Tibial nerve (tissue), 4 donors: ENCODE measurements at regions not wholly inside any gene's neighbourhood (a gene's known extent, or its start where the extent isn't known, plus 50 kb on each side); places are given as distances from the start of the nearest gene placed in this dataset.

Experiments used
- EP300 ChIP-seq, 2 donors: sonication (generic); formaldehyde crosslinking; IDR thresholded peaks; one replicate each; pipeline ENCODE4 v1.6.1; 2017; ENCODE audit warnings: antibody characterized with exemption in 2 of 2, mild to moderate bottlenecking in 1 of 2
- POLR2A ChIP-seq, 2 donors: fragments of 450-650 bp; IDR thresholded peaks; one replicate each; pipeline ENCODE4 v1.6.1; 2017; ENCODE audit warnings: antibody characterized with exemption in 2 of 2, mild to moderate bottlenecking in 2 of 2, moderate library complexity in 2 of 2
- TF ChIP-seq, protein P1 (sequence below), 5 experiments: fragments of 200-600 bp in 3 of 5; fragments of 450-650 bp in 2 of 5; sonication (generic) in 3 of 5; IDR thresholded peaks; one replicate each; pipeline ENCODE4 v1.5.1; 2016 to 2019; ENCODE audit warnings: antibody characterized with exemption in 5 of 5, mild to moderate bottlenecking in 3 of 5, moderate library complexity in 2 of 5

DNA sequence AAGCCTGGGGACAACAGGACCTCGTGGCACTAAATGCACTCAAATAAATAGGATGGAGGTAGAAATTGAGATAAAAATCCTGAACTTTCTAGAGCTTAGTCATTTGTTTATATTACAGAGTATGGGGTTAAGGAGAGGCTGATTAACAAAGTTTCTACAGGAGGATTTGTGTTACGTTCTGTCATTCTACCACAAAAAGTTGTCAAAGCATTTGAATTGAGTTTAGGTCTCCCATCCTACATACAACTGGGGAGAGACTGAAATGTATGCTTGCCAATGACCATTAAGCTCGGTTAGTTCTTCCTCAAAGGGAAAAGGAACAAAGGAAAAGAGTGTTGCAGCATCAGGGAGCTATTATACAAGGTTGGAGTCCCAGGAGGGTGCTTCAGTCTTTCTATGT, 597.9 kb downstream of the COL12A1 start:
- TF ChIP-seq, protein P1, sequence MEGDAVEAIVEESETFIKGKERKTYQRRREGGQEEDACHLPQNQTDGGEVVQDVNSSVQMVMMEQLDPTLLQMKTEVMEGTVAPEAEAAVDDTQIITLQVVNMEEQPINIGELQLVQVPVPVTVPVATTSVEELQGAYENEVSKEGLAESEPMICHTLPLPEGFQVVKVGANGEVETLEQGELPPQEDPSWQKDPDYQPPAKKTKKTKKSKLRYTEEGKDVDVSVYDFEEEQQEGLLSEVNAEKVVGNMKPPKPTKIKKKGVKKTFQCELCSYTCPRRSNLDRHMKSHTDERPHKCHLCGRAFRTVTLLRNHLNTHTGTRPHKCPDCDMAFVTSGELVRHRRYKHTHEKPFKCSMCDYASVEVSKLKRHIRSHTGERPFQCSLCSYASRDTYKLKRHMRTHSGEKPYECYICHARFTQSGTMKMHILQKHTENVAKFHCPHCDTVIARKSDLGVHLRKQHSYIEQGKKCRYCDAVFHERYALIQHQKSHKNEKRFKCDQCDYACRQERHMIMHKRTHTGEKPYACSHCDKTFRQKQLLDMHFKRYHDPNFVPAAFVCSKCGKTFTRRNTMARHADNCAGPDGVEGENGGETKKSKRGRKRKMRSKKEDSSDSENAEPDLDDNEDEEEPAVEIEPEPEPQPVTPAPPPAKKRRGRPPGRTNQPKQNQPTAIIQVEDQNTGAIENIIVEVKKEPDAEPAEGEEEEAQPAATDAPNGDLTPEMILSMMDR (IDR thresholded peaks at IDR 0.05) = no peak
- TF ChIP-seq POLR2A (IDR thresholded peaks at IDR 0.05) = no peak
- no peak for TF ChIP-seq EP300 (IDR thresholded peaks at IDR 0.05)
